ENCODE measurements at regions not wholly inside any gene's neighbourhood (a gene's known extent, or its start where the extent isn't known, plus 50 kb on each side); places are given as distances from the start of the nearest gene placed in this dataset.

GRCh38 chr18:61141691-61142090 is 191.5 kb upstream of the CDH20 start (continued):
- TF ChIP-seq DMBX1 (CRISPR knock-in tag; IDR thresholded peaks at IDR 0.05; ENCODE audit: borderline replicate concordance): no peak
- no peak for TF ChIP-seq ZNF263 (CRISPR knock-in tag; IDR thresholded peaks at IDR 0.05; ENCODE audit: borderline replicate concordance)

GRCh38 chr18:61148322-61148721 is 184.9 kb upstream of the CDH20 start:
- Histone ChIP-seq H3K27me3 (ENCODE audit: control insufficient read depth in 2 of 2, insufficient read depth in 2 of 2, low read length in 2 of 2) (no peaks in the 10 kb centered on the region), H3K27ac (ENCODE audit: extremely low read depth, low read depth, low read length) (no peak overlapping the region), H3K4me2 (ENCODE audit: insufficient read depth, low read length) (no peak overlapping the region), H3K9ac (ENCODE audit: insufficient read depth in 1 of 2, low read depth in 2 of 2, low read length in 2 of 2) (no peak overlapping the region), H3K4me3 (no peak overlapping the region), H3K36me3 (ENCODE audit: control insufficient read depth, insufficient read depth, low read length) (no peaks in the 10 kb centered on the region), H4K20me1 (replicated peaks; ENCODE audit: control insufficient read depth, insufficient read depth, low read length) (no peaks in the 10 kb centered on the region), H3K4me1 (replicated peaks in 1 of 2; ENCODE audit: control insufficient read depth in 2 of 2, insufficient read depth in 2 of 2, low read length in 2 of 2) (no peaks in the 10 kb centered on the region), H3K79me2 (ENCODE audit: control insufficient read depth, insufficient read depth, low read length) (no peaks in the 10 kb centered on the region), H3K9me1 (ENCODE audit: control insufficient read depth, insufficient read depth, low read length) (no peaks in the 10 kb centered on the region), H2AFZ (ENCODE audit: low read depth, low read length) (no peak overlapping the region), H3K9me3 (replicated peaks; ENCODE audit: control insufficient read depth, insufficient read depth, low read depth, low read length) (no peaks in the 10 kb centered on the region)
- BruUV-seq (replicated peaks): no TSS peak
- POLR2A ChIA-PET: no interaction called here
- no peak for TF ChIP-seq GABPB2 (CRISPR knock-in tag; conservative IDR thresholded peaks at IDR 0.05)
- TF ChIP-seq CREBBP (IDR thresholded peaks at IDR 0.05; ENCODE audit: low read depth, low read length): no peak
- TF ChIP-seq ZNF592 (IDR thresholded peaks at IDR 0.05): no peak
- TF ChIP-seq ZBTB40 (IDR thresholded peaks at IDR 0.05): no peak
- TF ChIP-seq ZBTB40 (CRISPR knock-in tag; IDR thresholded peaks at IDR 0.05): no peak
- no peak for TF ChIP-seq PTRF (tag; IDR thresholded peaks at IDR 0.05)
- CTCF ChIA-PET (ENCODE audit: low intra/inter-chr PET ratio): no interaction called here
- in situ Hi-C loops (cut with MboI): no loop called here
- no peak for DNase-seq (ENCODE audit: extremely low read depth in 1 of 4, low spot score in 3 of 4)
- no peak for FAIRE-seq
- intact Hi-C loops (cut with micrococcal nuclease): no loop called here
- no peak for ATAC-seq
